ENCODE measurements at regions not wholly inside any gene's neighbourhood (a gene's known extent, or its start where the extent isn't known, plus 50 kb on each side); places are given as distances from the start of the nearest gene placed in this dataset.

GRCh38 chr2:242038928-242039341 lies 169.4 kb downstream of the RTP5 start:
- TF ChIP-seq REST (IDR thresholded peaks at IDR 0.05; ENCODE audit: insufficient read depth in 1 of 2, low read depth in 2 of 2, low read length in 2 of 2) (no peak), TAF1 (IDR thresholded peaks at IDR 0.05; ENCODE audit: borderline replicate concordance, insufficient read depth, low read length) (no peak), POLR2AphosphoS5 (IDR thresholded peaks at IDR 0.05; ENCODE audit: low read depth, low read length) (no peak), SIN3A (IDR thresholded peaks at IDR 0.05; ENCODE audit: borderline replicate concordance, insufficient read depth, low read length) (no peak), FOXP2 (optimal IDR thresholded peaks at IDR 0.05; ENCODE audit: borderline replicate concordance, extremely low read depth, extremely low read length, insufficient read depth) (no peak)
